ENCODE measurements at regions not wholly inside any gene's neighbourhood (a gene's known extent, or its start where the extent isn't known, plus 50 kb on each side); places are given as distances from the start of the nearest gene placed in this dataset.
"Not testable (repeated sequence)": the region's sequence is repeated elsewhere in the genome, so short reads cannot be mapped to it uniquely, and the experiment has no call there.

DNA sequence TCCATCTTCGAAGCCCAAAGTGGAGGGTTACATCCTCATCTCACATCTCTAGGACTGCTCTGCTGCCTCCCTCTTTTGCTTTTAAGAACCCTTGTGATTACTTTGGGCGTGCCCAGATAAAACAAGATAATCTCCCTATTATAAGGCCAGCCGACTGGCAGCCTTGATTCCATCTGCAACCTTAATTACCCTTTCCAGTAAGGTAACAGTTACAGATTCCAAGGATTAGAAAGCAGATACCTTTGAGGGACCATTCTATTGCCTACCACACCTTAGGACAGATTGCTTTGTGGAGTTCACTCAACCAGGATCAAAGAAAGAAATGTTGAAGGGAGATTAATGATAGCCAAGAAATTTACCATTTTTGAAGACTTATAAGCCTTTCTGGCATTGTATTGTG lies 250.8 kb upstream of the ACVR2A start:
- DNase-seq (ENCODE audit: low read depth), result no peak
- TF ChIP-seq, protein P1, sequence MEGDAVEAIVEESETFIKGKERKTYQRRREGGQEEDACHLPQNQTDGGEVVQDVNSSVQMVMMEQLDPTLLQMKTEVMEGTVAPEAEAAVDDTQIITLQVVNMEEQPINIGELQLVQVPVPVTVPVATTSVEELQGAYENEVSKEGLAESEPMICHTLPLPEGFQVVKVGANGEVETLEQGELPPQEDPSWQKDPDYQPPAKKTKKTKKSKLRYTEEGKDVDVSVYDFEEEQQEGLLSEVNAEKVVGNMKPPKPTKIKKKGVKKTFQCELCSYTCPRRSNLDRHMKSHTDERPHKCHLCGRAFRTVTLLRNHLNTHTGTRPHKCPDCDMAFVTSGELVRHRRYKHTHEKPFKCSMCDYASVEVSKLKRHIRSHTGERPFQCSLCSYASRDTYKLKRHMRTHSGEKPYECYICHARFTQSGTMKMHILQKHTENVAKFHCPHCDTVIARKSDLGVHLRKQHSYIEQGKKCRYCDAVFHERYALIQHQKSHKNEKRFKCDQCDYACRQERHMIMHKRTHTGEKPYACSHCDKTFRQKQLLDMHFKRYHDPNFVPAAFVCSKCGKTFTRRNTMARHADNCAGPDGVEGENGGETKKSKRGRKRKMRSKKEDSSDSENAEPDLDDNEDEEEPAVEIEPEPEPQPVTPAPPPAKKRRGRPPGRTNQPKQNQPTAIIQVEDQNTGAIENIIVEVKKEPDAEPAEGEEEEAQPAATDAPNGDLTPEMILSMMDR (IDR thresholded peaks at IDR 0.05; ENCODE audit: insufficient read depth, low read depth, low read length), result no peak
- H3K4me3 ChIP-seq (ENCODE audit: low read depth, low read length), result no peak overlapping the region

DNA sequence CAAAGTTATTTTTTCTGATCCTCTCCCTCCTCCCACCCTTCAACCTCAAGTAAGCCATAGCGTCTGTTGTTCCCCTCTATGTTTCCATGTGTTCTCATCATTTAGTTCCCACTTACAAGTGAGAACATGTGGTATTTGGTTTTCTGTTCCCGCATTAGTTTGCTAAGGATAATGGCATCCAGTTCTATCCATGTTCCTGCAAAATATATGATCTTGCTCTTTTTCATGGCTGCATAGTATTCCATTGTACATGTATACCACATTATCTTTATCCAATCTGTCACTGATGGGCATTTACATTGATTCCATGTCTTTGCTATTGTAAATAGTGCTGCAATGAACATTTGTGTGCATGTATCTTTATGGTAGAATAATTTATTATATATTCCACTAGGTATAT lies 252.0 kb upstream of the ACVR2A start:
- not testable (repeated sequence) for DNase-seq (ENCODE audit: low read depth); H3K4me3 ChIP-seq (ENCODE audit: low read depth, low read length)

DNA sequence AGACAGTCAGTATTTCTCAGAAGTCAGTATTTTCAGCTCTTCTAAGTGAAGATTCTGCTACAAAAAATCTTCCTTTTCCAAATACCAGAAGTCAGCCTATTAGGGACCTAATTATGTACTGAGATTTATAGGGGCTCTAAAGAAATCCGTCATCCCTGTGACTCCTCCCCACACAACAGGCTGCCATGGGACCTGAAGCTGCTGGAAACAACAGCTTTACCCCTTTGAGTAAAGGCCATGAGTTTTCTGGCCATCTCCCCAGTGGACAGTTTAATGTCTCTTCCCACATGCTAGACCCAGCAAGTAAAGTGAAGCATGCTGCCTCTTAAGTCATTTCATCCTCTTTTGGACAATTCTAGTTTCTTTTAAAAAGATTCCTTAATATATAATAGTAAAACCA lies 255.7 kb upstream of the ACVR2A start:
- TF ChIP-seq, protein P1 (IDR thresholded peaks at IDR 0.05; ENCODE audit: insufficient read depth, low read depth, low read length), result no peak
- no peak overlapping the region for H3K4me3 ChIP-seq (ENCODE audit: low read depth, low read length)
- no peak for DNase-seq (ENCODE audit: low read depth)

DNA sequence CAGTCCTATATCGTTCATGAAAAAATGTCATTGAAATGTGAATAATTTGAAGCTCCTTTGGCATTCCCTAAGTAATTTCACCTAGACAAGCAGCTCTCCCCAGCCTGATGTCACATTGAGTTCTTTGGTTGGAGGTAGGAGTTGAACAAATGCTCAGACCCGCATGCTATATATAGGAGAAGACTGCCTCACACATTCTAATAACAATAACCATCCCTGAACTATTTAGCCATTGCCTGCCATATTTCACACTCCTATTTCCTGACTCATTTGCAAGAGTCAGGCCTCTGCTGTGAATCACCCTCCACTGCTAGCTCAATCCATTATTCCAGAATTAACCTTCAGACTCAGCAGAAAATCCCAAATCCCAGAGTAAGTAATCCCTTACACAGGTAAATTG lies 256.6 kb upstream of the ACVR2A start:
- no peak for DNase-seq (ENCODE audit: low read depth)
- H3K4me3 ChIP-seq (ENCODE audit: low read depth, low read length), result no peak overlapping the region
- TF ChIP-seq, protein P1 (IDR thresholded peaks at IDR 0.05; ENCODE audit: insufficient read depth, low read depth, low read length), result no peak

DNA sequence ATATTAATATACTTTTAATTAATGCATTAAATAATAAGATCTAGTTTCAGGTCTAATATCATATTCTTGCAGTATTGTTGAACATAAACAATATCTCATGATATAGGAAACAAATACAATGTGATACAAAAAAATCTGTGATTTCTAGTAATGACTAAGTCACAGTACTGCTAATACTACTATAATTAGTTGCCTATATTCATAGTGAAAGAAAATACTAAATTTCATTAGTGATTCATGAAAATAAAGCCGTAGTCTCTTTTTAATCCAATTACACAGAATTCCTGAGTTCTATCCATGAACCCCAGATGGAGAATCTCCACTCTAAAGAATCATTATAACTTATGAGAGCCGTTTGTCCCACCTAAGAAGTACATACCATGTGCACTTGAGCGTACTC lies 266.3 kb upstream of the ACVR2A start:
- TF ChIP-seq, protein P1 (IDR thresholded peaks at IDR 0.05; ENCODE audit: insufficient read depth, low read depth, low read length), result no peak
- no peak for DNase-seq (ENCODE audit: low read depth)

DNA sequence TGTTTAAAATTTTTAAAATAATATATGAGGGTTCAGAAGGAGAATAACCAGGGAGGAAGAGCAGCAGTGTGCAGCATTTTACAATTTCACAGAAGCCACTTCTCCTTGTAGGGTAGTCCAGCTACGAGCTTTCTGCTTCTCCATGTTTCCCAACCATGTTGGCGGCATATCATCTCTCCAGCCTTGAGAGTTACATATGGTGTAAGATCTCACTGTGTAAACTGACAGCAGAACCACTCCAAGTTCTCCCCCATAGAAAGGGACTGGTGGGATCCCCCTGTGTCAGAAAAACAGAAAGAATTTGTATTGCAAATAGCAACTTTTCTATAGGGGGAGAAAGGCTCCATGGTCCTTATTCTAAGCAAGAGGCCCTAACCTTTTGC lies 266.8 kb upstream of the ACVR2A start:
- no peak for DNase-seq (ENCODE audit: low read depth)
- no peak overlapping the region for H3K4me3 ChIP-seq (ENCODE audit: low read depth, low read length)
- TF ChIP-seq, protein P1 (IDR thresholded peaks at IDR 0.05; ENCODE audit: insufficient read depth, low read depth, low read length), result no peak

More for the DNA sequence above, 266.3 kb upstream of the ACVR2A start:
- no peak overlapping the region for H3K4me3 ChIP-seq (ENCODE audit: low read depth, low read length)

DNA sequence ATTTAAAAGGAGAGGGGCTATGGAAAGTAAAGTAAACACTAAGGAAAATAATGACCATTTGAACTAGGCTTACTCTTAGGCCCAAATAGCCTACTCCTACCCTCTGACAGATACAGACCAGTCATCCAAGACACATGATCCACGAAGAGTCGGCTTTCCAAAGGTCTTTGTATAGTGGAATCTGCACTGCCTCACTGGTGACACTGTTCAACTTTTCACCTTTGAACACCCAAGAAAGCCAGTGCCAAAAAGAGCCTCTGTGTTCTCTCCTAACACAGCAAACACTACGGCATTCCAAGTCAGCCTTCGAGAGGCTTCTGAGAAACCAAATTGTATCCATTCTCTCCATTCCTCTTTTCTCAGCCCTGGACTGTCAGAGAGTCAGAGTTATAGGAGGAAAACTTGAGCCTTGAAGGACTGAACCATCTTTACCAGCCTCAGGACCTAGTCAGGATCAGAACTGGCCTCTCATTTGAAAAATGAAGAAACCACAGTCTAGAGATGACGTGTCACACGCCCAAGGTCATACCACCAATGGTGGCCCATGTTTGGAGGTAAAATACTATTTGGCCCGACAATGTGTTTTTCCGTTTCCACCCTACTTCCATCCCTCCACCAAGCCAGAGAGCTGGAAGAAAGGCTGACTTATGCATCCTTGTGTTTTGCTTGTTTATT lies 267.4 kb upstream of the ACVR2A start:
- no peak for DNase-seq (ENCODE audit: low read depth)
- TF ChIP-seq, protein P1 (IDR thresholded peaks at IDR 0.05; ENCODE audit: insufficient read depth, low read depth, low read length), result no peak
- H3K4me3 ChIP-seq (ENCODE audit: low read depth, low read length), result no peak overlapping the region
